GM18508 (cell line): ENCODE measurements at regions not wholly inside any gene's neighbourhood (a gene's known extent, or its start where the extent isn't known, plus 50 kb on each side); places are given as distances from the start of the nearest gene placed in this dataset.
"Not testable (repeated sequence)": the region's sequence is repeated elsewhere in the genome, so short reads cannot be mapped to it uniquely, and the experiment has no call there.

ENCODE experiments used
- ATAC-seq: cut with Tn5 transposase; IDR thresholded peaks from one replicate; pipeline ENCODE4 v1.9.1; 2021; ENCODE audit warnings: moderate number of reproducible peaks; ENCODE audit not compliant: insufficient read depth, unreplicated experiment

- no peak for ATAC-seq
Measured at GRCh38 chr7:119482671-119483070, 790.3 kb upstream of the KCND2 start.

DNA sequence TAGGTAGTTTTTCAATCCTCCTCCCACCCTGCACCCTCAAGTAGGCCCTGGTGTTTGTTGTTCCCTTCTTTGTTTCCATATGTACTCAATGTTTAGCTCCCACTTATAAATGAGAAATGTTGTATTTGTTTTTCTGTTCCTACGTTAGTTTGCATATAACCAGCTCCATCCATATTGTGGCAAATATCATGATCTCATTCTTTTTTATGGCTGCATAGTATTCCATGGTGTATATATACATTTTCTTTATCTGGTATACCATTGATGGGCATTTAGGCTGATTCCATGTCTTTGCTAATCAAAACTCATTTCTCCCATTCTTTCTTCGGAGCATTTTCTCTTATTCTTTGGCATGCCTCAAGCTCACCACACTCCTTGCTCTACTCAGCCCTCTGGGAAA, 789.6 kb upstream of the KCND2 start:
- no peak for ATAC-seq

GRCh38 chr7:119514326-119514725, 758.6 kb upstream of the KCND2 start:
- ATAC-seq: no peak

GRCh38 chr7:119515214-119515613, 757.8 kb upstream of the KCND2 start:
- no peak for ATAC-seq

DNA sequence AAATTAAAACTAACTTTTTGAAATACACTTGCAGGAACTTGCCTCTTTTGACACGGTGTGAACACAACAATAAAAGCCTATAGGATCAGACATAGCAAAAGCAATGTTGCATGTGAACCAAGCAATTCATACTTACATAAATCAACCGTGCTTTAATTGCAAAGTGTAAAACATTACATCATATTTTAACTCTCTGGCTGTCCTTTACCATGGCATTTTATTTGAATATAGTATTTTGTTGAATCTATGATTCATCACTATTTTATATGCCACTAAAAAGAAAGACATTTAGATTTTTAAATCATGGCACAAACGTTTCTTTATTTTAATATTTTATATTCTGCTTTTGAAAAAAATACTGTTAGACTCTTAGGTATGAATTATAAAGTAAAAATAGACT, 757.0 kb upstream of the KCND2 start:
- no peak for ATAC-seq

DNA sequence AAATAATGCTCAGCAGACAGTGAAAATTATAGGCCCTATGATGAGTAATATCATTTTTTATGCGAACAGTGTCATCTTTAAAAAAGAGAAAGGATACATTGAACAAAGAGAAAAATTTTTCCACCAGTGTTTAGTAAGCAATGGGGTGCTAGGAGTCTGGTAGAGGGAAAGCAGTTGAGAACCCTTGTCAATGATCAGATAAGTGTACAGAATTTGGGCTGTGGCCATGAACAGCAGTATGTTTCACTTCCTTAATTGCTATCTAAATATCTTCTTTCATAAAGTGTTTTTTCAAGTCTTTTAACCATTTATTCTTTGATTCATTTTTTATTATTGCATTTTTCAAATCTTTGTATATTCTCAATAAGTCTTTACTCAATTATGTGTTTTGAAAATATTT, 750.7 kb upstream of the KCND2 start:
- ATAC-seq: no peak

- ATAC-seq: no peak
Measured at GRCh38 chr7:119522698-119523097, 750.3 kb upstream of the KCND2 start.

- no peak for ATAC-seq
Measured at GRCh38 chr7:119545118-119545517, 727.9 kb upstream of the KCND2 start.

GRCh38 chr7:119555788-119556187, 717.2 kb upstream of the KCND2 start:
- no peak for ATAC-seq

DNA sequence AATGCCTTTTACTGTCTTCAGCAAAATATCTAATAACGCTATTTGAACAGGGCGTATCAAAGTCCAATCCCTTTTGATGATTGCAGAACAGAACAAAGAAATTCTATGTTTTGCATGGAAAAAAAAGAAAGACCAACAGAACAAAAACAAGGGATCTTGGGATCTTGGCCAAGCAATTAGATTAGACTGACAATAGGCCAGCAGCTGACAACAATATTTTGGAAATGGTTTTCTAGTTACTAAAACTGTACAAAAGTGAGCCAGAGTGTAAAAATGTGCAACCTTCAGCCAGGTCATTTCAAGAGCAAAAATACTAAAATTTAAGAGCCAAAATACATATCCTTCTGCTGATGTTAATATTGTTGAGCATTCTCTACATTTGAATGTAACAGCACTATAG, 716.5 kb upstream of the KCND2 start:
- no peak for ATAC-seq

DNA sequence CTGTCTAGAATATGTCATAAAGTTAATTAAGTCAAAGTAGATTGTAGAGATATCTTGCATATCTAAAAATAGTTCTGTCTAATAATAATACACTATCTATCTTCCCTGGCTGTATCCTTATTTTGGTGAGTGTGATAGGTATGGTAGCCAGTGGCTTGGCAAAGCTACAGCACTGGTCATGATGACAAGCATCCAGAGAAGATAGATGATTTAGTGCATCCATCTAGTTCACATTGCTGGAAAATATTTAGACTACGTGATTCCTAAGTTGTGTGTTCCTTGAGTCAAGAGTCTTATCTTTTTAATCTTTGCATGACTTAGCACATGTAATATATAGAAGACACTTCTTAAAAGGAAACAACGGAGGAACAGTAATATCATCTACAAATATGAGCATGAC, 711.2 kb upstream of the KCND2 start:
- no peak for ATAC-seq

- no peak for ATAC-seq
Measured at GRCh38 chr7:119562839-119563238, 710.1 kb upstream of the KCND2 start.

DNA sequence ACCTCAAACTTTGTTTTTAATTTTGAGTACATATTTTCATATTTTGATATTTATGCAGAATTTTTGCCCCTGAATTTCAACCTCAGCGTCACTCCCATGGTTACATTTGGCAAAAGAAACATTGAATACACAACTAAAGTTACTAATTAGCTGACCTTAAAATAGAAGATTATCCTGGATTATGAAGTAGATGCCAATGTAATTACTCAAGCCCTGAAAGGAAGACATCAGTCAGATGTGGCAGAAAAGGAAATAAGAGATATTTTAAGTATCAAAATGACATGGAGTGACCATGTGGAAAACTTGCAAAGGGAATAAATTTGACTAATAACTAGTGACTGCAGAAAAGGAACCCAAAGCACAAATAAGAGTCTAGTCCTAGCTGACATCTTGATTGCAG, 701.3 kb upstream of the KCND2 start:
- ATAC-seq: no peak

DNA sequence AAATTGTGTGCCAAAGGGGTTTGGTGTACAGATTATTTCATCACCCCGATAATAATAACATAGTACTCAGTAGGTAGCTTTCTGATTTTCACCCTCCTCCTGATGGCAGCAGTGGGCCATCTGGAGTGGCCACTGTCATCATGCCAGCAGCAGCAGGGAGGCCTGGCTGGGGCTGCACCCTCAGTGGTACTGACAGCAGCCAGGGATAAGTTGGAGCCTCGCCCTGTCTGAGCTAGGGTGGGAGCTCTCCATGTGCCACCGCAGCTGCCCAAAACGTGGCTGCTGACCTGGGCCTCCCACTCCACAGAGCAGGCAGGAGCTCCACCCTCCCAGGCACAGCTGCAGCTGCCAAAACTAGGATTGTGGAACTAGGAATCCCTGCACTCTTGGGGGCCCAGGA, 700.8 kb upstream of the KCND2 start:
- ATAC-seq: no peak

DNA sequence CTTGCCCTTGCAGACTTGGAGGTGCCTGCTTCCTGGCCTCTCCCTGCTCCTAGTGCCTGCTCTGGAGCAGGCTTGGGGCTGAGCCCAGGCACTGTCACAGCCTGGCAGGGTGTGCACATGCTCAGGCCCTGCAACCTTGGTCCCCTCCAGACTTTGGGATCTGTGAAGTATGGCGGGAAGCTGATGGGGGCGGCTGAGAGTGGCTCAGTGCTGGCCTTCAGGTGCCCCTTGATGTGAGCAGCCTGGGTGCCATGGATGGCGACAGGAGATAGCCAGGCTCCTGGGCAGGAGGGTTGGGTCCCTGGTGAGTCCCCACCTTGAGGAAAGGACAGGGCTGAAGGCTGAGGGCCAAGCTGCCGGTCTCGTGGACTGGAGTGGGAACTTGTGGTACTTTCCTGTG, 700.4 kb upstream of the KCND2 start:
- no peak for ATAC-seq

DNA sequence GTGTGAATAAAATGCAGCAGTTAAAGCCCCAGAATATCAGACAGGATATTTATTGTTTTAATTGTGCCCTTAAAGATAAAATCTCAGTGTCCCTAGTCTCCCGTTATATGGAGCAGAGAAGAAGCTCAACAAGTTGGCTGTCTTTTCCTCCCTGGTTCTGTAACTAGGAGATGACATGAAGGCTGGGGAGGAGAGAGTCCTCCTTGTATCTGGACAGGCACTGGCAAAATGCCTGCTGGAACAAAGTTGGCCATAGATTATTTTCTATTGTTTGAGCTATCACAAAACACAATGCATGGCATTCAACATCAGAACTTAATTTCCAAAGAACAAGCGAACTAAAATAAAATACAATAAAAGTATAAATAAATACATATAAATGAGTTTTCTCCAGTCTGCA, 694.9 kb upstream of the KCND2 start:
- ATAC-seq: no peak

- ATAC-seq: no peak
Measured at GRCh38 chr7:119594956-119595355, 678.0 kb upstream of the KCND2 start.

- no peak for ATAC-seq
Measured at GRCh38 chr7:119596651-119597050, 676.3 kb upstream of the KCND2 start.

DNA sequence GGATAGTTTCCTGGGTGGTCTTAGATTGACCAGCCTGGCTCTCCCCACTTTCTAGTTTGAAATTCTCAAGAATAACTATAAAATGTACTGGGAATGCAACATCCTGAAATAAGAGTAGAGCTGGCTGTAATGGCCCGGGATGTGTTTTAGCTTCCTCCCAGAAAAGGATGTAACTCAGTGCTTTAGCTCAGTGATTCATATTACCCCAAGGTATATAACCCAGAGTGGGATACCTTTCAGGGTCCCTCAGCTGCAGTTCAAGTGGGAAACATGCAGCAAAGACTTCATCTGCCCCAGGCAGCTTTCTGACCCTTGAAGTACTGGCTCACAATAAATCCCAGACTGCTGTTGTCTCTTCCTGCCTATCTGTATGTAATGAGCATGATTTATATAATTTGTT, 666.7 kb upstream of the KCND2 start:
- no peak for ATAC-seq

- no peak for ATAC-seq
Measured at GRCh38 chr7:119620769-119621168, 652.2 kb upstream of the KCND2 start.

GRCh38 chr7:119623427-119623826, 649.5 kb upstream of the KCND2 start:
- ATAC-seq: no peak

GRCh38 chr7:119630406-119630969, 642.5 kb upstream of the KCND2 start:
- no peak for ATAC-seq

DNA sequence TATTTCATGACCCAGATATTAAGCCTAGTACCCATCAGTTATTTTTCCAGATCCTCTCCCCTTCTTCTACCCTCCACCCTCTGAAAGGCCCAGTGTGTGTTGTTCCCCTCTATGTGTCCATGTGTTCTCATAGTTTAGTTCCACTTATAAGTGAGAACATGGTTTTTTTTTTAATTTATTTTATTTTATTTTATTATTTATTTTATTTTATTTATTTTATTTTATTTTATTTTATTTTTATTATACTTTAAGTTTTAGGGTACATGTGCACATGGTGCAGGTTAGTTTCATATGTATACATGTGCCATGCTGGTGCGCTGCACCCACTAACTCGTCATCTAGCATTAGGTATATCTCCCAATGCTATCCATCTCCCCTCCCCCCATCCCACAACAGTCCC, 639.2 kb upstream of the KCND2 start:
- ATAC-seq: not testable (repeated sequence)
